K562 (cell line): ENCODE measurements at regions not wholly inside any gene's neighbourhood (a gene's known extent, or its start where the extent isn't known, plus 50 kb on each side); places are given as distances from the start of the nearest gene placed in this dataset.
A peak's percentile ranks its signal among the peaks of the same experiment; 100 is the strongest.

Source experiments
- ATAC-seq: fragments of 200-7000 bp; cut with Tn5 transposase; 3 replicates; pipeline ENCODE4 v1.9.1; 2020; ENCODE audit warnings: moderate library complexity
- BruUV-seq: library from RNA; stranded (reverse); fragments of 400-500 nt; replicated peaks from 2 replicates; lab custom pipeline; 2021; lab: Mats Ljungman, UMichigan
- CTCF ChIA-PET: fragments of 300-600 bp; formaldehyde crosslinking; extraction: SDS; loops from one replicate; lab custom pipeline; 2021; ENCODE audit warnings: low intra/inter-chr PET ratio; lab: Yijun Ruan, JAX
- POLR2A ChIA-PET: fragments of 300-600, 350-650 bp; sonication (Branson Sonifier 250); formaldehyde crosslinking; extraction: SDS; loops from one replicate; lab custom pipeline; 2021; ENCODE audit warnings: antibody characterized with exemption, inconsistent platforms; lab: Yijun Ruan, JAX
- DNase-seq, 4 experiments: peaks; one replicate each; pipeline versions ENCODE4 v3.0.0 to v3.0.0-alpha.2; 2011 to 2018; ENCODE audit warnings: low spot score in 3 of 4, mixed read lengths in 3 of 4; ENCODE audit errors: extremely low read depth in 1 of 4
- FAIRE-seq: peaks from 2 replicates; lab custom pipeline; 2011; peaks lifted over from hg19 to GRCh38; lab: Jason Lieb, UNC
- H2AFZ ChIP-seq: 2 replicates; pipeline ENCODE4 v1.6.0; 2011; ENCODE audit warnings: low read depth, low read length, control low read depth, inconsistent platforms
- H3K27ac ChIP-seq: fragments of 200-600 bp; 3 replicates; pipeline ENCODE4 v1.8.0; 2011; ENCODE audit warnings: low read depth, mild to moderate bottlenecking, control low read depth, inconsistent platforms, low read length, moderate library complexity, mixed read lengths; ENCODE audit errors: extremely low read depth
- H3K27me3 ChIP-seq, 2 experiments: fragments of 300-600 bp in 1 of 2; 2 replicates in 1 of 2; 3 replicates in 1 of 2; pipeline versions ENCODE4 v1.6.0 to v1.8.0; 2011; ENCODE audit warnings: inconsistent platforms in 2 of 2, low read length in 2 of 2, mild to moderate bottlenecking in 1 of 2, mixed read lengths in 1 of 2, moderate library complexity in 1 of 2; ENCODE audit not compliant: control insufficient read depth in 2 of 2, insufficient read depth in 2 of 2
- H3K36me3 ChIP-seq: fragments of 300-600 bp; 3 replicates; pipeline ENCODE4 v1.8.0; 2011; ENCODE audit warnings: mild to moderate bottlenecking, low read length, inconsistent platforms; ENCODE audit not compliant: control insufficient read depth, insufficient read depth
- H3K4me1 ChIP-seq, 2 experiments: fragments of 200-600 bp in 1 of 2; replicated peaks in 1 of 2; 2 replicates in 1 of 2; 3 replicates in 1 of 2; pipeline versions ENCODE4 v1.5.1 to v1.8.0; 2011; ENCODE audit warnings: inconsistent platforms in 2 of 2, low read length in 2 of 2, mild to moderate bottlenecking in 1 of 2, mixed read lengths in 1 of 2, moderate library complexity in 1 of 2; ENCODE audit not compliant: control insufficient read depth in 2 of 2, insufficient read depth in 2 of 2
- H3K4me2 ChIP-seq: 2 replicates; pipeline ENCODE4 v1.6.1; 2011; ENCODE audit warnings: low read length, control low read depth, inconsistent platforms, mixed read lengths; ENCODE audit not compliant: insufficient read depth
- H3K4me3 ChIP-seq: fragments of 200-600 bp; sonication (generic), shearing (Covaris generic); 2 replicates; pipeline ENCODE4 v1.5.1; 2016; ENCODE audit warnings: control low read depth, inconsistent platforms
- H3K79me2 ChIP-seq: fragments of 200-600 bp; 3 replicates; pipeline ENCODE4 v1.8.0; 2011; ENCODE audit warnings: low read length, inconsistent platforms; ENCODE audit not compliant: control insufficient read depth, insufficient read depth
- H3K9ac ChIP-seq, 2 experiments: 2 replicates each; pipeline versions ENCODE4 v1.6.0 to v1.6.1; 2011; ENCODE audit warnings: low read depth in 2 of 2, low read length in 2 of 2, control low read depth in 1 of 2, inconsistent platforms in 1 of 2, mild to moderate bottlenecking in 1 of 2, mixed read lengths in 1 of 2; ENCODE audit not compliant: insufficient read depth in 1 of 2
- H3K9me1 ChIP-seq: one replicate; pipeline ENCODE4 v1.6.0; 2011; ENCODE audit warnings: inconsistent platforms, mild to moderate bottlenecking, low read length, moderate library complexity; ENCODE audit not compliant: control insufficient read depth, insufficient read depth
- H3K9me3 ChIP-seq: replicated peaks from 2 replicates; pipeline ENCODE4 v1.5.1; 2011; ENCODE audit warnings: low read depth, low read length, inconsistent platforms; ENCODE audit not compliant: control insufficient read depth, insufficient read depth
- H4K20me1 ChIP-seq: replicated peaks from 2 replicates; pipeline ENCODE4 v1.6.1; 2011; ENCODE audit warnings: low read length, inconsistent platforms, mixed read lengths; ENCODE audit not compliant: control insufficient read depth, insufficient read depth
- BRCA1 ChIP-seq, 2 experiments: fragments of 450-650 bp in 1 of 2; sonication (generic) in 1 of 2; formaldehyde crosslinking in 1 of 2; IDR thresholded peaks; 2 replicates each; pipeline versions ENCODE4 v1.5.0 to v1.6.1; 2017 to 2020; ENCODE audit warnings: mild to moderate bottlenecking in 1 of 2, missing genetic modification reagents in 1 of 2
- CEBPG ChIP-seq, 3 experiments: fragments of 200-800 bp in 1 of 3; sonication (Bioruptor generic) in 1 of 3; sonication (generic) in 1 of 3; formaldehyde crosslinking in 1 of 3; IDR thresholded peaks in 2 of 3; conservative IDR thresholded peaks in 1 of 3; 2 replicates each; pipeline versions ENCODE4 v1.6.1 to v1.8.0; 2016 to 2022; ENCODE audit warnings: missing compliant biosample characterization in 2 of 3, missing genetic modification characterization in 2 of 3, mild to moderate bottlenecking in 1 of 3, missing genetic modification reagents in 1 of 3
- WGBS: fragments of 100-300 bp; shearing (Covaris generic); methylation state at CpG from one replicate; pipeline ENCODE4 v1.1.6; 2016; ENCODE audit warnings: low coverage, mixed read lengths; ENCODE audit not compliant: insufficient coverage; ENCODE audit errors: missing lambda C conversion rate; 5-methylcytosine and 5-hydroxymethylcytosine counted together
- in situ Hi-C: fragments of 300-500 bp; cut with MboI; formaldehyde crosslinking; loops from 4 replicates; pipeline ENCODE4 v1.15.0; 2018; ENCODE audit warnings: inconsistent platforms, mixed read lengths
- intact Hi-C: fragments of 100-400 bp; cut with micrococcal nuclease; formaldehyde crosslinking; loops from 2 replicates; pipeline ENCODE4 v1.14.2; 2022
- TF ChIP-seq, protein P1 (sequence below): sonication (generic); formaldehyde crosslinking; IDR thresholded peaks from 2 replicates; pipeline ENCODE4 v1.8.1; 2023; ENCODE audit warnings: mild to moderate bottlenecking, missing genetic modification reagents, moderate library complexity
- TF ChIP-seq, protein P2 (sequence below), 2 experiments: fragments of 450-650 bp in 1 of 2; sonication (generic) in 1 of 2; formaldehyde crosslinking in 1 of 2; IDR thresholded peaks in 1 of 2; conservative IDR thresholded peaks in 1 of 2; 2 replicates each; pipeline versions ENCODE4 v1.6.1 to v1.8.1; 2016 to 2023; ENCODE audit warnings: mild to moderate bottlenecking in 2 of 2, moderate library complexity in 2 of 2, inconsistent platforms in 1 of 2, missing genetic modification reagents in 1 of 2

DNA sequence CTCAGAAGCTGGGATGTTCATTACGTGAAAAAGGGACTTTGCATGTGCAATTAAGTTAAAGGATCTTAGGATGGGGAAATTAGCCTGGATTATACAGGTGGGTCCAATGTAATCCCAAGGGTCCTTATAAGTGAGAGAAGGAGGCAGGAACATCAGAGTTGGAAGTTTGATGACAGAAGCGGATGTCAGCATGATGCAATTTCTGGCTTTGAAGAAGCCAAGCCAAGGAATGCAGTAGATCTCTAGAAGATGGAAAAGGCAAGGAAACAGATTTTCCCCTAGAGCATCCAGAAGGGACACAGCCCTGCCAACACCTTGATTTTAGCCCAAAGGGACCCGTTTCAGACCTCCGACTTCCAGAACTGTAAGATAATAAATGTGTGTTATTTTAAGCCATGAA lies 136.4 kb downstream of the LNPK start:
- no peak for ATAC-seq
- TF ChIP-seq, protein P1, sequence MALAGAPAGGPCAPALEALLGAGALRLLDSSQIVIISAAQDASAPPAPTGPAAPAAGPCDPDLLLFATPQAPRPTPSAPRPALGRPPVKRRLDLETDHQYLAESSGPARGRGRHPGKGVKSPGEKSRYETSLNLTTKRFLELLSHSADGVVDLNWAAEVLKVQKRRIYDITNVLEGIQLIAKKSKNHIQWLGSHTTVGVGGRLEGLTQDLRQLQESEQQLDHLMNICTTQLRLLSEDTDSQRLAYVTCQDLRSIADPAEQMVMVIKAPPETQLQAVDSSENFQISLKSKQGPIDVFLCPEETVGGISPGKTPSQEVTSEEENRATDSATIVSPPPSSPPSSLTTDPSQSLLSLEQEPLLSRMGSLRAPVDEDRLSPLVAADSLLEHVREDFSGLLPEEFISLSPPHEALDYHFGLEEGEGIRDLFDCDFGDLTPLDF (CRISPR knock-in tag), result no peak
- TF ChIP-seq, protein P2, sequence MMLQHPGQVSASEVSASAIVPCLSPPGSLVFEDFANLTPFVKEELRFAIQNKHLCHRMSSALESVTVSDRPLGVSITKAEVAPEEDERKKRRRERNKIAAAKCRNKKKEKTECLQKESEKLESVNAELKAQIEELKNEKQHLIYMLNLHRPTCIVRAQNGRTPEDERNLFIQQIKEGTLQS (IDR thresholded peaks at IDR 0.05), result peak; percentile 60
- TF ChIP-seq, protein P2 (CRISPR knock-in tag; conservative IDR thresholded peaks at IDR 0.05), result no peak
- no peak for TF ChIP-seq CEBPG (CRISPR knock-in tag; IDR thresholded peaks at IDR 0.05)
- TF ChIP-seq CEBPG (tag; conservative IDR thresholded peaks at IDR 0.05 in 1 of 2, IDR thresholded peaks at IDR 0.05 in 1 of 2), result peak; percentile 14 to 53; a peak in 2 of 4 replicates
- TF ChIP-seq BRCA1 (IDR thresholded peaks at IDR 0.05), result no peak
- TF ChIP-seq BRCA1 (CRISPR knock-in tag; IDR thresholded peaks at IDR 0.05), result no peak
- Histone ChIP-seq H3K27me3 (peaks cover 15 to 44% of the 10 kb centered on the region in 2 experiments; a peak in 4 of 5 replicates), H3K4me1 (no peaks in the 10 kb centered on the region; a peak in 1 of 5 replicates), H3K36me3 (no peaks in the 10 kb centered on the region), H3K27ac (no peak overlapping the region), H3K79me2 (no peaks in the 10 kb centered on the region), H3K9me3 (no peaks in the 10 kb centered on the region), H3K4me3 (no peak overlapping the region), H3K4me2 (no peak overlapping the region), H3K9ac (no peak overlapping the region), H3K9me1 (no peaks in the 10 kb centered on the region), H4K20me1 (no peaks in the 10 kb centered on the region), H2AFZ (no peak overlapping the region)
- intact Hi-C loops, result loop anchor here (10.0 kb wide), 1 partner anchor 209 kb away; no protein-coding TSS in a partner anchor
- DNase-seq, result no peak
- FAIRE-seq, result no peak
- POLR2A ChIA-PET, result no interaction called here
- no TSS peak for BruUV-seq
- 5% methylated on average over 4 of the region's 4 CpGs for WGBS
- CTCF ChIA-PET, result no interaction called here
- in situ Hi-C loops, result no loop called here
